ENCODE measurements at regions not wholly inside any gene's neighbourhood (a gene's known extent, or its start where the extent isn't known, plus 50 kb on each side); places are given as distances from the start of the nearest gene placed in this dataset.

GRCh38 chr6:99104218-99104617 lies 156.5 kb upstream of the FBXL4 start:
- intact Hi-C loops (cut with DNase I): no loop called here
- H3K9me3 ChIP-seq: no peaks in the 10 kb centered on the region
- no peaks in the 10 kb centered on the region for H3K4me1 ChIP-seq
- H3K36me3 ChIP-seq: no peaks in the 10 kb centered on the region
- ATAC-seq (no peak), DNase-seq (no peak)
- H3K27me3 ChIP-seq: no peaks in the 10 kb centered on the region
- 30% methylated on average over 3 of the region's 3 CpGs for WGBS (ENCODE audit: insufficient coverage, low coverage, low lambda C conversion rate, missing lambda C conversion rate)
- H3K4me3 ChIP-seq: no peak overlapping the region
- TF ChIP-seq CTCF (IDR thresholded peaks at IDR 0.05): no peak
- TF ChIP-seq POLR2A (IDR thresholded peaks at IDR 0.05): no peak
- H3K27ac ChIP-seq: no peak overlapping the region

- intact Hi-C loops (cut with DNase I): no loop called here
- ATAC-seq (no peak), DNase-seq (no peak)
- H3K27me3 ChIP-seq: no peaks in the 10 kb centered on the region
- no peak overlapping the region for H3K4me3 ChIP-seq
- no peaks in the 10 kb centered on the region for H3K9me3 ChIP-seq
- no peak for TF ChIP-seq POLR2A (IDR thresholded peaks at IDR 0.05)
- no peak for TF ChIP-seq CTCF (IDR thresholded peaks at IDR 0.05)
- H3K4me1 ChIP-seq: no peaks in the 10 kb centered on the region
- H3K36me3 ChIP-seq: no peaks in the 10 kb centered on the region
- no peak overlapping the region for H3K27ac ChIP-seq
Observed at GRCh38 chr6:99099243-99099642, 151.5 kb upstream of the FBXL4 start.

- DNase-seq (no peak), ATAC-seq (no peak)
- no peak overlapping the region for H3K4me3 ChIP-seq
- no peaks in the 10 kb centered on the region for H3K27me3 ChIP-seq
- TF ChIP-seq POLR2A (IDR thresholded peaks at IDR 0.05) (no peak), CTCF (IDR thresholded peaks at IDR 0.05) (no peak)
- H3K9me3 ChIP-seq: no peaks in the 10 kb centered on the region
- H3K36me3 ChIP-seq: no peaks in the 10 kb centered on the region
- intact Hi-C loops (cut with DNase I): no loop called here
- 57% methylated on average over 6 of the region's 6 CpGs for WGBS (ENCODE audit: insufficient coverage, low coverage, low lambda C conversion rate, missing lambda C conversion rate)
- H3K27ac ChIP-seq: no peak overlapping the region
- H3K4me1 ChIP-seq: no peaks in the 10 kb centered on the region
Observed at GRCh38 chr6:99096170-99096569, 148.4 kb upstream of the FBXL4 start.

GRCh38 chr6:99093456-99094190 lies 145.9 kb upstream of the FBXL4 start:
- no peak overlapping the region for H3K4me3 ChIP-seq
- intact Hi-C loops (cut with DNase I): no loop called here
- no peak overlapping the region for H3K27ac ChIP-seq
- H3K4me1 ChIP-seq: no peaks in the 10 kb centered on the region
- TF ChIP-seq POLR2A (IDR thresholded peaks at IDR 0.05): no peak
- TF ChIP-seq CTCF (IDR thresholded peaks at IDR 0.05): no peak
- ATAC-seq (no peak), DNase-seq (no peak)
- no peaks in the 10 kb centered on the region for H3K9me3 ChIP-seq
- no peaks in the 10 kb centered on the region for H3K27me3 ChIP-seq
- H3K36me3 ChIP-seq: no peaks in the 10 kb centered on the region
- WGBS (ENCODE audit: insufficient coverage, low coverage, low lambda C conversion rate, missing lambda C conversion rate): 48% methylated on average over 12 of the region's 13 CpGs

GRCh38 chr6:99092461-99092860 lies 144.7 kb upstream of the FBXL4 start:
- intact Hi-C loops (cut with DNase I): no loop called here
- H3K27ac ChIP-seq: no peak overlapping the region
- DNase-seq (no peak), ATAC-seq (no peak)
- no peaks in the 10 kb centered on the region for H3K36me3 ChIP-seq
- no peak for TF ChIP-seq POLR2A (IDR thresholded peaks at IDR 0.05)
- no peak for TF ChIP-seq CTCF (IDR thresholded peaks at IDR 0.05)
- 62% methylated on average over 4 of the region's 7 CpGs for WGBS (ENCODE audit: insufficient coverage, low coverage, low lambda C conversion rate, missing lambda C conversion rate)
- no peak overlapping the region for H3K4me3 ChIP-seq
- no peaks in the 10 kb centered on the region for H3K9me3 ChIP-seq
- H3K4me1 ChIP-seq: no peaks in the 10 kb centered on the region
- no peaks in the 10 kb centered on the region for H3K27me3 ChIP-seq
